HCT116 (cell line): ENCODE measurements at regions not wholly inside any gene's neighbourhood (a gene's known extent, or its start where the extent isn't known, plus 50 kb on each side); places are given as distances from the start of the nearest gene placed in this dataset.

Experiments
- ATAC-seq: fragments of 200-7000 bp; cut with Tn5 transposase; 2 replicates; pipeline ENCODE4 v1.9.1; 2020; ENCODE audit warnings: mild to moderate bottlenecking, moderate library complexity
- BruUV-seq: library from RNA; stranded (reverse); fragments of 400-500 nt; replicated peaks from 2 replicates; lab custom pipeline; 2021; lab: Mats Ljungman, UMichigan
- CTCF ChIA-PET: fragments of 300-600 bp; sonication (Branson Sonifier 250); formaldehyde crosslinking; loops from one replicate; lab custom pipeline; 2021; ENCODE audit warnings: antibody characterized with exemption; lab: Charles Lee
- POLR2A ChIA-PET: fragments of 300-600, 350-600 bp; sonication (Branson Sonifier 250); formaldehyde crosslinking; loops from one replicate; lab custom pipeline; 2021; ENCODE audit warnings: antibody characterized with exemption; lab: Charles Lee
- RAD21 ChIA-PET, 2 experiments: fragments of 300-600 bp; sonication (Branson Sonifier 250); formaldehyde crosslinking; loops; one replicate each; lab custom pipeline; 2023; ENCODE audit warnings: low total read pairs in 2 of 2; ENCODE audit not compliant: uncharacterized antibody in 2 of 2, unreplicated experiment in 2 of 2, low non-redundant PET in 1 of 2; lab: Charles Lee
- DNase-seq: peaks from one replicate; pipeline ENCODE4 v3.0.0-alpha.2; 2010; ENCODE audit warnings: low read depth, low spot score
- H2AFZ ChIP-seq: fragments of 200-600 bp; shearing (Covaris generic), sonication (generic); 2 replicates; pipeline ENCODE4 v1.6.1; 2017; ENCODE audit warnings: low read depth, mixed run types, mixed read lengths, antibody characterized with exemption, low read length; ENCODE audit not compliant: poor library complexity, severe bottlenecking
- H3K27ac ChIP-seq: 2 replicates; pipeline ENCODE4 v1.5.1; 2012; ENCODE audit warnings: low read depth, low read length
- H3K27me3 ChIP-seq: fragments of 200-600 bp; sonication (generic); 2 replicates; pipeline ENCODE4 v1.6.1; 2016; ENCODE audit warnings: mixed run types, low read length, mixed read lengths; ENCODE audit not compliant: insufficient read depth
- H3K36me3 ChIP-seq, 2 experiments: fragments of 200-500 bp in 1 of 2; fragments of 200-600 bp in 1 of 2; sonication (Bioruptor generic) in 1 of 2; sonication (generic) in 1 of 2; 2 replicates each; pipeline versions ENCODE4 v1.5.1 to v1.6.1; 2014 to 2016; ENCODE audit warnings: low read length in 2 of 2, inconsistent platforms in 1 of 2, mixed read lengths in 1 of 2, mixed run types in 1 of 2; ENCODE audit not compliant: insufficient read depth in 2 of 2, control insufficient read depth in 1 of 2
- H3K4me1 ChIP-seq, 2 experiments: fragments of 200-600 bp in 1 of 2; sonication (generic) in 1 of 2; 2 replicates each; pipeline versions ENCODE4 v1.5.1 to v1.6.1; 2012 to 2017; ENCODE audit warnings: low read length in 2 of 2, inconsistent platforms in 1 of 2, mild to moderate bottlenecking in 1 of 2, mixed read lengths in 1 of 2, mixed run types in 1 of 2, moderate library complexity in 1 of 2; ENCODE audit not compliant: insufficient read depth in 2 of 2, control insufficient read depth in 1 of 2
- H3K4me2 ChIP-seq: fragments of 200-600 bp; sonication (generic); 2 replicates; pipeline ENCODE4 v1.6.1; 2017; ENCODE audit warnings: mixed run types, low read length, mixed read lengths
- H3K4me3 ChIP-seq, 2 experiments: fragments of 200-600 bp in 1 of 2; sonication (generic) in 1 of 2; replicated peaks in 1 of 2; 2 replicates each; pipeline ENCODE4 v1.5.1; 2011 to 2016; ENCODE audit warnings: low read length in 2 of 2, control low read depth in 1 of 2, low read depth in 1 of 2, mild to moderate bottlenecking in 1 of 2, mixed read lengths in 1 of 2, mixed run types in 1 of 2
- H3K79me2 ChIP-seq: fragments of 200-600 bp; sonication (generic); 2 replicates; pipeline ENCODE4 v1.6.1; 2017; ENCODE audit warnings: mild to moderate bottlenecking, mixed run types, low read length, moderate library complexity, mixed read lengths; ENCODE audit not compliant: insufficient read depth
- H3K9ac ChIP-seq: fragments of 200-600 bp; sonication (generic); 2 replicates; pipeline ENCODE4 v1.6.1; 2016; ENCODE audit warnings: low read length, mixed read lengths
- H3K9me2 ChIP-seq: fragments of 200-600 bp; sonication (generic), shearing (Covaris generic); 2 replicates; pipeline ENCODE4 v1.6.1; 2017; ENCODE audit warnings: mixed run types, mild to moderate bottlenecking, moderate library complexity; ENCODE audit not compliant: insufficient read depth
- H3K9me3 ChIP-seq, 2 experiments: fragments of 200-500 bp in 1 of 2; fragments of 200-600 bp in 1 of 2; sonication (Bioruptor generic) in 1 of 2; sonication (generic) in 1 of 2; 2 replicates each; pipeline ENCODE4 v1.6.1; 2014 to 2017; ENCODE audit warnings: low read length in 2 of 2, mixed read lengths in 2 of 2, inconsistent platforms in 1 of 2, low read depth in 1 of 2, mild to moderate bottlenecking in 1 of 2, mixed run types in 1 of 2, moderate library complexity in 1 of 2; ENCODE audit not compliant: control insufficient read depth in 1 of 2, insufficient read depth in 1 of 2
- H4K20me1 ChIP-seq: fragments of 200-600 bp; sonication (generic), shearing (Covaris generic); 2 replicates; pipeline ENCODE4 v1.6.1; 2017; ENCODE audit warnings: mixed run types, mild to moderate bottlenecking, moderate library complexity; ENCODE audit not compliant: insufficient read depth
- CBX3 ChIP-seq: IDR thresholded peaks from 2 replicates; pipeline ENCODE4 v1.6.1; 2012; ENCODE audit warnings: low read depth
- CEBPB ChIP-seq: IDR thresholded peaks from 2 replicates; pipeline ENCODE4 v1.6.1; 2012; ENCODE audit warnings: low read depth
- CTCF ChIP-seq, 3 experiments: fragments of 200-600 bp in 1 of 3; sonication (generic) in 1 of 3; IDR thresholded peaks in 2 of 3; conservative IDR thresholded peaks in 1 of 3; 2 replicates each; pipeline ENCODE4 v1.5.1; 2012 to 2017; ENCODE audit warnings: low read depth in 2 of 3, low read length in 2 of 3, antibody characterized with exemption in 1 of 3, borderline replicate concordance in 1 of 3, control low read depth in 1 of 3, mild to moderate bottlenecking in 1 of 3, mixed read lengths in 1 of 3, mixed run types in 1 of 3, moderate library complexity in 1 of 3; ENCODE audit not compliant: insufficient read depth in 1 of 3
- EGR1 ChIP-seq: IDR thresholded peaks from 2 replicates; pipeline ENCODE4 v1.6.1; 2012; ENCODE audit warnings: low read depth
- ELF1 ChIP-seq: IDR thresholded peaks from 2 replicates; pipeline ENCODE4 v1.6.1; 2012; ENCODE audit warnings: low read depth, borderline replicate concordance
- EZH2 ChIP-seq: fragments of 200-600 bp; sonication (generic); IDR thresholded peaks from 2 replicates; pipeline ENCODE4 v1.6.1; 2017; ENCODE audit warnings: antibody characterized with exemption, mixed run types
- EZH2phosphoT487 ChIP-seq: fragments of 200-600 bp; IDR thresholded peaks from 2 replicates; pipeline ENCODE4 v1.6.1; 2018; ENCODE audit warnings: antibody characterized with exemption, borderline replicate concordance
- FOSL1 ChIP-seq: IDR thresholded peaks from 2 replicates; pipeline ENCODE4 v1.6.1; 2012; ENCODE audit warnings: low read depth
- JUND ChIP-seq: IDR thresholded peaks from 2 replicates; pipeline ENCODE4 v1.6.1; 2012
- MAX ChIP-seq: IDR thresholded peaks from 2 replicates; pipeline ENCODE4 v1.6.1; 2012
- POLR2A ChIP-seq: IDR thresholded peaks from 2 replicates; pipeline ENCODE4 v1.7.0; 2011; ENCODE audit warnings: borderline replicate concordance; ENCODE audit not compliant: insufficient read depth, insufficient read length; ENCODE audit errors: extremely low read depth
- POLR2AphosphoS5 ChIP-seq: IDR thresholded peaks from 2 replicates; pipeline ENCODE4 v1.6.1; 2011; ENCODE audit warnings: mild to moderate bottlenecking, low read depth, low read length, moderate library complexity
- RAD21 ChIP-seq: IDR thresholded peaks from 2 replicates; pipeline ENCODE4 v1.6.1; 2012; ENCODE audit warnings: low read depth, mild to moderate bottlenecking
- SIN3A ChIP-seq: IDR thresholded peaks from 2 replicates; pipeline ENCODE4 v1.6.1; 2012; ENCODE audit warnings: low read depth
- SP1 ChIP-seq: IDR thresholded peaks from 2 replicates; pipeline ENCODE4 v1.6.1; 2012; ENCODE audit warnings: low read depth
- SRF ChIP-seq: IDR thresholded peaks from 2 replicates; pipeline ENCODE4 v1.6.1; 2012; ENCODE audit warnings: low read depth
- TCF7L2 ChIP-seq: IDR thresholded peaks from 2 replicates; pipeline ENCODE4 v1.7.0; 2011; ENCODE audit warnings: borderline replicate concordance, inconsistent platforms; ENCODE audit not compliant: insufficient read depth, insufficient read length; ENCODE audit errors: extremely low read depth
- YY1 ChIP-seq: IDR thresholded peaks from 2 replicates; pipeline ENCODE4 v1.6.1; 2011; ENCODE audit warnings: low read length, low read depth, moderate library complexity, mild to moderate bottlenecking; ENCODE audit not compliant: insufficient replicate concordance; ENCODE audit errors: extremely low read depth
- ZFX ChIP-seq: fragments of 450-650 bp; IDR thresholded peaks from 2 replicates; pipeline ENCODE4 v1.6.1; 2017
- intact Hi-C: fragments of 100-400 bp; cut with micrococcal nuclease; formaldehyde crosslinking; loops from 2 replicates; pipeline ENCODE4 v1.10.0; 2022

- TF ChIP-seq CTCF (IDR thresholded peaks at IDR 0.05 in 2 of 3, conservative IDR thresholded peaks at IDR 0.05 in 1 of 3; ENCODE audit: borderline replicate concordance in 1 of 3, insufficient read depth in 1 of 3, low read depth in 2 of 3, low read length in 2 of 3), result no peak
- no peak for TF ChIP-seq EZH2
- 0 out of 2 replicates have a peak, but pooled peaks have one; percentile 7 for TF ChIP-seq JUND
These were observed 172.0 kb downstream of the CYB561 start (continued) for GRCh38 chr17:63274146-63274545.

- ChIA-PET RAD21 (no interaction called here), POLR2A (no interaction called here), CTCF (interaction anchor here (0.9 to 1.5 kb wide), 3 partner anchors 9 to 129 kb away, joined by 3 to 4 read pairs (median 4); no protein-coding TSS in a partner anchor)
- intact Hi-C loops, result no loop called here
- Histone ChIP-seq H3K9me3 (peaks cover 0 to 4% of the 10 kb centered on the region in 2 experiments; a peak in 1 of 4 replicates), H3K4me2 (peak overlapping the region; percentile 63), H3K9me2 (no peaks in the 10 kb centered on the region), H3K79me2 (no peaks in the 10 kb centered on the region), H3K4me3 (peak overlapping the region; percentile 2 to 23; a peak in 1 of 4 replicates), H3K27me3 (no peaks in the 10 kb centered on the region), H3K4me1 (peaks cover 43 to 58% of the 10 kb centered on the region in 2 experiments), H3K9ac (peak overlapping the region; percentile 25), H3K27ac (peak overlapping the region; percentile 82), H2AFZ (no peak overlapping the region), H3K36me3 (no peaks in the 10 kb centered on the region), H4K20me1 (no peaks in the 10 kb centered on the region)
- BruUV-seq, result no TSS peak
- ATAC-seq (peak; percentile 96), DNase-seq (peak; percentile 99)
- peak; percentile 80 for TF ChIP-seq TCF7L2
- TF ChIP-seq JUND, result peak; percentile 100
- peak; percentile 99 for TF ChIP-seq SP1
- TF ChIP-seq EGR1, result peak; percentile 45
- TF ChIP-seq CTCF (IDR thresholded peaks at IDR 0.05 in 2 of 3, conservative IDR thresholded peaks at IDR 0.05 in 1 of 3; ENCODE audit: borderline replicate concordance in 1 of 3, insufficient read depth in 1 of 3, low read depth in 2 of 3, low read length in 2 of 3), result no peak
- TF ChIP-seq CBX3, result peak; percentile 99
- TF ChIP-seq POLR2A, result no peak
- TF ChIP-seq MAX, result peak; percentile 64
- TF ChIP-seq ELF1, result no peak; the same call in 1 of the 2 replicates
- TF ChIP-seq POLR2AphosphoS5, result peak; percentile 64; the same call in 1 of the 2 replicates
- peak; percentile 93 for TF ChIP-seq CEBPB
- TF ChIP-seq ZFX, result no peak
- peak; percentile 78 for TF ChIP-seq SIN3A
- TF ChIP-seq EZH2phosphoT487, result no peak
- TF ChIP-seq YY1, result peak; percentile 26
- peak; percentile 100 for TF ChIP-seq FOSL1
- TF ChIP-seq SRF, result peak; percentile 95
- peak; percentile 35 for TF ChIP-seq RAD21
These were observed 170.7 kb downstream of the CYB561 start for GRCh38 chr17:63275318-63275970.
